Hematopoietic multipotent progenitor cell treated with erythropoietin and hydrocortisone succinate and interleukin-3 and kit ligand, for 17 days (in vitro differentiated cells): ENCODE measurements at regions not wholly inside any gene's neighbourhood (a gene's known extent, or its start where the extent isn't known, plus 50 kb on each side); places are given as distances from the start of the nearest gene placed in this dataset.
A peak's percentile ranks its signal among the peaks of the same experiment; 100 is the strongest.

Experiments used
- DNase-seq: peaks from one replicate; pipeline ENCODE4 v3.0.0-alpha.2; 2015; ENCODE audit warnings: low spot score

DNA sequence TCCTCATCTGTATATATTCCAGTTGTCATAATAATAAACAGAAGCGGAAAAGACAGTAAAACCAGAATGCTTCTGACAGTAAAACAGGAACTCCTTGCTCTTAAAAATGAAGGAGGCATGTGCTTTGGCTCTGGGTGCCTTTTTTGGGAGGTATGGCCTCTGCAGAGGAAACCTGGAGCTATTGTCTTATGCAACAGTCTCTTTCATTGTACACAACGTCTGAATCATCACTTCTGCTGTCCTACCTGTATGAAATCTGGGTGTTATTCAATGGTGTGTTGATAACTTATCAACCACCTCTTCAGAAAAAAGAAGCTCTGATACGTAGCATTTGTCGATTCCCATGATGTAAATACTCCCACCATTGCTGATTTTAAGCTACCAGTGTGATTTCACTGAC lies 64.8 kb downstream of the CDCA7 start:
- no peak for DNase-seq

- DNase-seq, result no peak
Measured at GRCh38 chr2:173424886-173425285, 70.2 kb downstream of the CDCA7 start.

GRCh38 chr2:173427887-173428668 lies 73.4 kb downstream of the CDCA7 start:
- no peak for DNase-seq

GRCh38 chr2:173431191-173431590 lies 76.5 kb downstream of the CDCA7 start:
- no peak for DNase-seq

DNA sequence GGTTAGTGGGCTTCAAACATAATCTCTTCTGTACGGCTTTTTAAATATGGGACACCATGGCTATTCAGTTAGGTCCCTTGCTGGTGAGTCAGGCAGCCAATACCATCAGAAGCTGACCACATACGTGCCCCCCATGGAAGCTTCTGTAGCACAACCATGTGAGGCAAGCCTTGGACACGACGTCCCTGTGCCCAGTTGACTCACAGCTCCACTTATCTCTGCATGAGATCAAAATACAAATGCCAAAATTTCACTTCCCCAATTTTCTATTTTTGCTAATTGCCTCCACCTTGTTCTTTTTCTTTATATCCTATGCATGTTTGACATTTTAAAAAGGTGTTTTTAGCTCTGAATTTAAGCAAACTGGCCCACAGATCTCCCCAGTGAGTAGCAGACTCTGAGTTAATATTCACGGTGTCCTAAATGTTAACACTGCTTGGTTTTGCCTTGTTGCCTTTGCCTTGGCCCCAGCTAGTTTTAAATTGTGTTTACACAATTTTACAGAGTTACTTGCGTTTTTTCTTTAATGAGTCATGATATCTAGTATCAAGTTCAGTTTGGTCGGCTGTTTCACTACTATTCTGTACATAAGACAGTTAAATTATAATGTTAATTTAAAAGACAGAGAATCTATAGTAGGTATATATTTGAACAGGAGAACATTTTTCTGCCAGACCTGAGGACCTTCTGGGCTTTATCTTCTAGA lies 77.5 kb downstream of the CDCA7 start:
- DNase-seq, result no peak

GRCh38 chr2:173434762-173435569 lies 80.3 kb downstream of the CDCA7 start:
- no peak for DNase-seq

- no peak for DNase-seq
Measured at GRCh38 chr2:173435574-173435973, 80.9 kb downstream of the CDCA7 start.

GRCh38 chr2:173436088-173436487 lies 81.4 kb downstream of the CDCA7 start:
- DNase-seq, result no peak

DNA sequence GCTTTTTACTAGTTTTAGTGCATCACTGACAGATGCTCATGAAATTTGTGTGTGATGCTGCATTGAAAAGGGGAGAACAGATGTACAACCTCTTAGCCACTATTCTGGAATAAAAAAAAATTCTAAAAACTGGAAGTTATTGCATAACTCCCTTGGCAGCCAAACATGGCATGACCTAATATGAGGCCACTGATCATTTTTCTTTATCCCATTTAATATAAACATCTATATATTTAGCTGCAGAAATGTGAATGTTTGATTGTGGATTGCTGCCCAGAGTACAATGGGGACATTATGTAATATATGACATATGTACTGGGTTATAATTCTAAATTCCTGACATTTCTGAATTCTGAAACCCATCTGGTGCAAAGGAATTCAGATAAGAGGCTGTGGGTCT lies 86.5 kb downstream of the CDCA7 start:
- no peak for DNase-seq

DNA sequence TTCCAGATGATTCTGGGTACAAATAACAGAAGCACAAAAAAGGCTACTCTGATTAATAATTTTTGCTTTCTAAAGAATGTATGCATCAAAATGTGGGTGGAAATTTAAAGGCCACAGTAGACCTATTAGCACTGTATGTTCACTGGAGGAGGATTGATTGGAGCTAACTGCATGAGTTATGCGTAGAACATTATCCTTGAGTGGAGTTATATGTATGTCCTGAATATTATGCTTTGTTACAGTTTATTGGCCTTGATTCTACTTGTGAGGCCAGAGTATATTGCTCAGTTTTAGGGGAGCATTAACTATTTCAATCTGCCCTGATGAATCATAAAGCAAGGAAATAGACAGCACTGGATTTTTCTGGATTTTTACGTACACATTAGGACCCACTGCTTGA lies 87.9 kb downstream of the CDCA7 start:
- no peak for DNase-seq

- DNase-seq, result no peak
Measured at GRCh38 chr2:173446722-173447121, 92.0 kb downstream of the CDCA7 start.

DNA sequence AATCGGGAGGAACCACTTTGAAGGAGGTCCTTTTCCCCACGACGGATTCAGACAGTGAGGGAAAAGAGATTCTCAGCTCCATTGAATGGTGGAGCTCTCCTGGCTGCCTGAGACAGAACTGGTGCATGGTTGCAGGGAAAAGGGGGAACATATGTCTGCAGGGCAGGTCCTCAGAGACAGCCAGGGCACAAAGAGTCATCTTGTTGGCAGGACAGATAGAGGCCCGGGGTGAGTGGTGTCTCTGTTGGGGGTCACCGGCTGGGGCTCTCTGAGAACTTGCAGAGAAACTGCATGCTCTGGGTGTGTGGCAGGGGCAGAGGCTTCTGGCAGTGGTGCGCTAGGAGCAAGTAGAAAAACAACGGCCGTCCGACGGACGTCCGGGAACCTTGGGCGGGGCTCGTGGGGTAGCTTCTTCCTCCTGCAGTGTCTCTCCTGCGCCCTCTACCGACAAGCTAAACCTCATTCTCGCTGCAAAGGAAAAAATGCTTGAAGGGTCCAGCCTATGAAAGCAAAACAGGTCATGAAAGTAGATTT lies 94.3 kb downstream of the CDCA7 start:
- DNase-seq, result peak; percentile 51

GRCh38 chr2:173451118-173451517 lies 96.4 kb downstream of the CDCA7 start:
- DNase-seq, result no peak

- DNase-seq, result no peak
Measured at GRCh38 chr2:173451941-173452340, 97.3 kb downstream of the CDCA7 start.

GRCh38 chr2:173452416-173452815 lies 97.7 kb downstream of the CDCA7 start:
- DNase-seq, result no peak

GRCh38 chr2:173456960-173457359 lies 102.3 kb downstream of the CDCA7 start:
- no peak for DNase-seq

DNA sequence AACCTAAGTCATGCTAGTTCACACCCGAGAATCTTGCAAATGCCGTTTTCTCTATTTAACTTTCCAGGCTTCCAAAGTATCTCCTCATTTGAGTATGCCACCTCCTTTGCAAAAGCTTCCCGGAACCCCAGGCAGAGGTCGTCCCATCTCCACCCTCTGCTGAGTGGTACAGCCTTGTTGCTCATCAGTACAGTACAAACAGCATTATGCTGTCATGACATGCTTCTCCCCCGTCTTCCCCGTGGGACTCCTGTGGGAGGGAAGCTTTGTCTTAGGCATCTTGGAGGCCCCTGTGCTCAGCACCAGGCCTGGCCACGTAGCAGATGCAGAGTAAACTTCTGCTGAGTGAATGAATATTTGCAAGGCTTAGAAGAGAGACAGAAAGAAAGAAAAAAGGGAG lies 102.7 kb downstream of the CDCA7 start:
- no peak for DNase-seq

DNA sequence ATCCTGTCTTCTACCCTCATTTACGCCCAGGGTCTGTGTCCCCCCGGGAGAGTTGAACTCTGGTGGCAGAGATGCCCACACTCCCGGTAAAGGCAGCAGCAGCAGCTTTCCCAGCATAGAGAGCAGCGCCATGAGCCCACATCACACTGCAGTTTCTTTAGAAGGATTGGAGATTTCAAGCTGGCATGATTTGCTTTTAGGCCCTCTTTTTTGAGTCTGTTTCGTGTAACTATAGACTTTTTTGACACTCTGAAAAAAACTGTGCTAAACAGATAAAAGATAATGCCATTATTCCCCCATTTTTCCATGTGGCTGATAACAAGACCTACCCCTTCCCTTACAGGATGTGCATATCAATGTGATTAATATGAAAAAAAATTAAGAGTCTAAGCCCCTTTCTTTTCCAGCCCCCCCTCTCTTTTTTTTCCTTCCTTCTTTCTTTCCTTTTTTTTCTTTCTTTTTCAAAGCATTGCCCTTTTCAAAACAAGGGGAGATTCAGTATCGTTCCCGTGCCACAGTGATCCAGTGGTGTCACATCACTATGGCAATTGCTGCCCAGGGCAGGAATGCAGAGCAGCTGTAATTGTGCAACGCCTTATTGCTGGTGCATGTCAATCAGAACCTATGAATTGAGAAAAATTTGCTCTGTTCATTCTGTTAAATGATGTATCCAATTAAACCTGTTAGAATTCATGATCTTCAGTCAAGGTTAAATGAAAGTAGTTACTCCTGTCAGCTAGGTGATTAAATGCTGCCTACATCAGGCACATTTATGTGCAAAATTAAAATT lies 104.5 kb downstream of the CDCA7 start:
- DNase-seq, result no peak

- DNase-seq, result no peak
Measured at GRCh38 chr2:173462892-173463840, 108.5 kb downstream of the CDCA7 start.

GRCh38 chr2:173463846-173464245 lies 109.2 kb downstream of the CDCA7 start:
- no peak for DNase-seq

- DNase-seq, result no peak
Measured at GRCh38 chr2:173467751-173468150, 113.1 kb downstream of the CDCA7 start.
